ENCODE measurements at regions not wholly inside any gene's neighbourhood (a gene's known extent, or its start where the extent isn't known, plus 50 kb on each side); places are given as distances from the start of the nearest gene placed in this dataset.
"Not testable (repeated sequence)": the region's sequence is repeated elsewhere in the genome, so short reads cannot be mapped to it uniquely, and the experiment has no call there.

DNA sequence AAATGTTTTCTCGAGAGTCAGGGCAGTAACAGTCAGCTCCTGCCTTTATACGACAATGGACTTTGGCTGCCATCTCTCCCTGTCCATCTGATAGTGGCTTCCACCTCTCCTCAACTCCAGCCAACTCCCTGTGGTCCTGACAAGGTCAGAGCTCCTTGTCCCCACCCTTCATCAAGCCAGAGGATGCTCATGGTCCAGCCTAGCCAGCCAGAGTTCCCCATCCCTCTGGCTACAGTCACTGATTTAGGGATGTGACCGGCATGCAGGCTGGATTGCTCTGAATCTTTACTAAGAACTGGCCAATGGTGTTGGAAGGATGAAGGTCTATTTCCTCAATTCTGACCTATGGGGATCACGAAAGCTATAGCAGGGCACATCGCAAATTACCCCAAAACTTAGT, 156.1 kb downstream of the OR4M2 start:
- H3K4me1 ChIP-seq, result no peaks in the 10 kb centered on the region
- DNase-seq, result no peak
- intact Hi-C loops (cut with micrococcal nuclease; ENCODE audit: unreplicated experiment), result no loop called here
- Mint-ChIP-seq H3K9me3 (ENCODE audit: unreplicated experiment) (no peaks in the 10 kb centered on the region), H3K27me3 (ENCODE audit: insufficient read depth, unreplicated experiment) (peaks cover 3% of the 10 kb centered on the region), H3K27ac (ENCODE audit: unreplicated experiment) (no peak overlapping the region), H3K36me3 (ENCODE audit: insufficient read depth, unreplicated experiment) (no peaks in the 10 kb centered on the region), H3K4me1 (ENCODE audit: low read depth, unreplicated experiment) (no peaks in the 10 kb centered on the region), H3K4me3 (ENCODE audit: unreplicated experiment) (no peak overlapping the region)
- no peaks in the 10 kb centered on the region; the same call in 1 of the 2 replicates for H3K9me3 ChIP-seq
- H3K4me3 ChIP-seq (ENCODE audit: low read depth, low read length), result no peak overlapping the region
- BruUV-seq (replicated peaks), result no TSS peak
- H3K36me3 ChIP-seq (ENCODE audit: control insufficient read depth, insufficient read depth, low read length), result no peaks in the 10 kb centered on the region
- CTCF ChIA-PET, result no interaction called here
- POLR2A ChIA-PET, result no interaction called here
- TF ChIP-seq, protein P1, sequence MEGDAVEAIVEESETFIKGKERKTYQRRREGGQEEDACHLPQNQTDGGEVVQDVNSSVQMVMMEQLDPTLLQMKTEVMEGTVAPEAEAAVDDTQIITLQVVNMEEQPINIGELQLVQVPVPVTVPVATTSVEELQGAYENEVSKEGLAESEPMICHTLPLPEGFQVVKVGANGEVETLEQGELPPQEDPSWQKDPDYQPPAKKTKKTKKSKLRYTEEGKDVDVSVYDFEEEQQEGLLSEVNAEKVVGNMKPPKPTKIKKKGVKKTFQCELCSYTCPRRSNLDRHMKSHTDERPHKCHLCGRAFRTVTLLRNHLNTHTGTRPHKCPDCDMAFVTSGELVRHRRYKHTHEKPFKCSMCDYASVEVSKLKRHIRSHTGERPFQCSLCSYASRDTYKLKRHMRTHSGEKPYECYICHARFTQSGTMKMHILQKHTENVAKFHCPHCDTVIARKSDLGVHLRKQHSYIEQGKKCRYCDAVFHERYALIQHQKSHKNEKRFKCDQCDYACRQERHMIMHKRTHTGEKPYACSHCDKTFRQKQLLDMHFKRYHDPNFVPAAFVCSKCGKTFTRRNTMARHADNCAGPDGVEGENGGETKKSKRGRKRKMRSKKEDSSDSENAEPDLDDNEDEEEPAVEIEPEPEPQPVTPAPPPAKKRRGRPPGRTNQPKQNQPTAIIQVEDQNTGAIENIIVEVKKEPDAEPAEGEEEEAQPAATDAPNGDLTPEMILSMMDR (IDR thresholded peaks at IDR 0.05; ENCODE audit: insufficient read depth in 1 of 2, low read depth in 1 of 2, low read length in 1 of 2, severe bottlenecking in 1 of 2, unreplicated experiment in 1 of 2), result no peak
- H3K27me3 ChIP-seq (replicated peaks; ENCODE audit: control insufficient read depth, insufficient read depth, low read length), result no peaks in the 10 kb centered on the region

DNA sequence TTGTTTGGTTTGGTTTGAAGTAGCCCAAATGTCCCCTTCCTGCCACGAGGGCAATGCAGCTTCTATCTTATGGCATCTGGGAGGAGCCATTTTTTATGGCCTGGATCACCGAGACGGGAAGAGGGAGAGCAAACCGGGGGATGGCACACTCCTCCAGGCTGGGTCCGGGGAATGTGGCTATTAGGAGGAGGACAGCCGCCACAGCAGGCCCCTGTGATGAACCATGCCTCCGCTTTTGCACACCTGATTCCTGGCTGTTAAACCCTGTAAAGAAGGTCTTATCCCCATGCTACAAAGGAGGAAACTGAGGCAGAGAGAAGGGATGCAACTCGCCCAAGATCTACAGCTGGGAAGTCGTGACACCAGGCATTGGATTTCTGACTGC, 157.6 kb downstream of the OR4M2 start:
- no peak overlapping the region for H3K4me3 Mint-ChIP-seq (ENCODE audit: unreplicated experiment)
- TF ChIP-seq, protein P1 (IDR thresholded peaks at IDR 0.05; ENCODE audit: insufficient read depth in 1 of 2, low read depth in 1 of 2, low read length in 1 of 2, severe bottlenecking in 1 of 2, unreplicated experiment in 1 of 2), result no peak
- H3K27ac Mint-ChIP-seq (ENCODE audit: unreplicated experiment), result no peak overlapping the region

DNA sequence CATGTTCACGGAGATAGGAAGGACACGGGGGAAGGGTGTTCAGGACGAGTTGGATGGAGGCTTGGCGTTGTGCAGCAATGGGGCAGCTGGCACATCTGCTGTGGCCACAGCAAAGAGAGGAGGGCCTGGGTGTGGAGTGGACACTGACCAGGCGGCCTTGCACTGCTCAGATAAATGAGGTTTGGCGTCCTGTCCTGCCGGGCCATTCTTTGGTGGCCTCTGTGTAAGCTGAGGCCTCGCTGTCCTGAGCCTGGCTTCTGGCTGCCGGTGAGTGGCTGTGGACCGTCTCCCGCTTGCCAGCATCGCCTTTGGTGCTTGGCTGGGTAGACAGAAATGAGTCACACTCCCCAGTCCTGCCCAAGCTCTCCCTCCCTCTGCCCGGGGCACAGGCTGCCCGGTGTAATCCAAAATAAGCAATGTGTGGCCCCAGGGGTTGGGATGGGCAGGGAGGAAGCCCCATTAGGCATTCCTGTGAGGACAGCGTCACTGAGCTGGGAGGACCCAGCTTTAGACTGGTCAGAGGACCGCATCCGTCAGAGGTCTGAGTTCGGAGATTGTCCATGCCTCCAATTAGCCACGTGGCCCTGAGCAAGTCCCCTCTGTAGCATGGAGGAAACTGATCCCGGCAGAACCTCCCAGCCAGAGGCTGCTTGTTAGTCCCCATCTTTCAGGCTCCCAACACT, 158.1 kb downstream of the OR4M2 start:
- H3K27me3 Mint-ChIP-seq (ENCODE audit: insufficient read depth, unreplicated experiment); DNase-seq; CTCF ChIA-PET; H3K36me3 Mint-ChIP-seq (ENCODE audit: insufficient read depth, unreplicated experiment); H3K4me3 Mint-ChIP-seq (ENCODE audit: unreplicated experiment); H3K4me1 ChIP-seq; H3K27ac Mint-ChIP-seq (ENCODE audit: unreplicated experiment); H3K4me3 ChIP-seq (ENCODE audit: low read depth, low read length); intact Hi-C loops (cut with micrococcal nuclease; ENCODE audit: unreplicated experiment); H3K9me3 ChIP-seq; POLR2A ChIA-PET; H3K9me3 Mint-ChIP-seq (ENCODE audit: unreplicated experiment); H3K27me3 ChIP-seq (replicated peaks; ENCODE audit: control insufficient read depth, insufficient read depth, low read length); H3K36me3 ChIP-seq (ENCODE audit: control insufficient read depth, insufficient read depth, low read length); H3K4me1 Mint-ChIP-seq (ENCODE audit: low read depth, unreplicated experiment); BruUV-seq (replicated peaks): not testable (repeated sequence)

More for the DNA sequence above, 157.6 kb downstream of the OR4M2 start:
- Mint-ChIP-seq H3K4me1 (ENCODE audit: low read depth, unreplicated experiment) (no peaks in the 10 kb centered on the region), H3K36me3 (ENCODE audit: insufficient read depth, unreplicated experiment) (no peaks in the 10 kb centered on the region), H3K9me3 (ENCODE audit: unreplicated experiment) (no peaks in the 10 kb centered on the region), H3K27me3 (ENCODE audit: insufficient read depth, unreplicated experiment) (peaks cover 3% of the 10 kb centered on the region)
- intact Hi-C loops (cut with micrococcal nuclease; ENCODE audit: unreplicated experiment), result no loop called here
- Histone ChIP-seq H3K4me1 (no peaks in the 10 kb centered on the region), H3K27me3 (replicated peaks; ENCODE audit: control insufficient read depth, insufficient read depth, low read length) (no peaks in the 10 kb centered on the region), H3K9me3 (no peaks in the 10 kb centered on the region; the same call in 1 of the 2 replicates), H3K36me3 (ENCODE audit: control insufficient read depth, insufficient read depth, low read length) (no peaks in the 10 kb centered on the region), H3K4me3 (ENCODE audit: low read depth, low read length) (no peak overlapping the region)
- POLR2A ChIA-PET, result no interaction called here
- no peak for DNase-seq
- BruUV-seq (replicated peaks), result no TSS peak
- CTCF ChIA-PET, result no interaction called here

DNA sequence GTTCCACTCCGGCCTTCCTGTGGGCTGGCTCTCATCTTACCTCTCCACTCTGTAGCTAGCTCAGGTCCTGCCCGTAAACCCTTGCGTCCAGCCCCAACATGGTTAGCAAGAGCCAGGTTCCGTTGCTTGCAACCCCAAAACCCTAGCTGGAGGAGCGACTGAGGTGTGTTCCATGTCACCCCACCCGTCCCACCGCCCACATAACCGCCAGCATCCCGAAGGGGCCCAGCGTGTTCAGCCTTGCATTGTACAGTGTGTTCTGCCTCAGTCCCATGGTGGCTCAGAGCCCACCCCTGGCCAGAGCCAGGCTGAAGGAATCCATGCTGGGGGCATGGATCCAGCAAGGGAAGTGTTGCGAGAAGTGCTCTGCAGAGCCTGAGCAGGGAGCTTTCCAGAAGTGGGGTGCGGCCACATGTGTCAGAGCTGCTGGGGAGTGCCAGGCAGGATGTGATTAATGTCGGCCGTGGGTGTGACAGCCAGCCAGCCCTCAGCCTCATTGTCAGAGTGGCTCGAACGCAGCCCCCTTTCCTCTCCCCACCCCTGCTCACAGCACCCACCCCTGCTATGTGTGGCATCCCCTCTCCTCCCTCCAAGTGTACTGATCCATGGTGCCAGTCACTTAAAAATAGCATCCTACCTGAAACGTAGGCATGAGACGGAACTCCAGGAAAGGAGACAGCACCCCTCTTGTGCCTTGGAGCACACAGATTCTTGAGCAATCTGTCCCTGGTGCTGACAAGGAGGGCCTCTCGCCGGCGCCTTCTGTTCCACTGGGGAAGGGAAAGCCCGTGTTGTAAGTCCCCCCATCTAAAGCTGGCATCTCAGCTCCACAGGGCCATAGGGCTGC, 158.9 kb downstream of the OR4M2 start:
- H3K36me3 ChIP-seq (ENCODE audit: control insufficient read depth, insufficient read depth, low read length); H3K9me3 ChIP-seq; H3K4me3 Mint-ChIP-seq (ENCODE audit: unreplicated experiment); POLR2A ChIA-PET; H3K27me3 ChIP-seq (replicated peaks; ENCODE audit: control insufficient read depth, insufficient read depth, low read length); H3K4me1 Mint-ChIP-seq (ENCODE audit: low read depth, unreplicated experiment); H3K36me3 Mint-ChIP-seq (ENCODE audit: insufficient read depth, unreplicated experiment); H3K4me1 ChIP-seq; BruUV-seq (replicated peaks); H3K9me3 Mint-ChIP-seq (ENCODE audit: unreplicated experiment); CTCF ChIA-PET; DNase-seq; H3K27me3 Mint-ChIP-seq (ENCODE audit: insufficient read depth, unreplicated experiment); H3K27ac Mint-ChIP-seq (ENCODE audit: unreplicated experiment); H3K4me3 ChIP-seq (ENCODE audit: low read depth, low read length); intact Hi-C loops (cut with micrococcal nuclease; ENCODE audit: unreplicated experiment): not testable (repeated sequence)

Data from Caco-2 (cell line).